ENCODE measurements at regions not wholly inside any gene's neighbourhood (a gene's known extent, or its start where the extent isn't known, plus 50 kb on each side); places are given as distances from the start of the nearest gene placed in this dataset.
"Not testable (repeated sequence)": the region's sequence is repeated elsewhere in the genome, so short reads cannot be mapped to it uniquely, and the experiment has no call there.

DNA sequence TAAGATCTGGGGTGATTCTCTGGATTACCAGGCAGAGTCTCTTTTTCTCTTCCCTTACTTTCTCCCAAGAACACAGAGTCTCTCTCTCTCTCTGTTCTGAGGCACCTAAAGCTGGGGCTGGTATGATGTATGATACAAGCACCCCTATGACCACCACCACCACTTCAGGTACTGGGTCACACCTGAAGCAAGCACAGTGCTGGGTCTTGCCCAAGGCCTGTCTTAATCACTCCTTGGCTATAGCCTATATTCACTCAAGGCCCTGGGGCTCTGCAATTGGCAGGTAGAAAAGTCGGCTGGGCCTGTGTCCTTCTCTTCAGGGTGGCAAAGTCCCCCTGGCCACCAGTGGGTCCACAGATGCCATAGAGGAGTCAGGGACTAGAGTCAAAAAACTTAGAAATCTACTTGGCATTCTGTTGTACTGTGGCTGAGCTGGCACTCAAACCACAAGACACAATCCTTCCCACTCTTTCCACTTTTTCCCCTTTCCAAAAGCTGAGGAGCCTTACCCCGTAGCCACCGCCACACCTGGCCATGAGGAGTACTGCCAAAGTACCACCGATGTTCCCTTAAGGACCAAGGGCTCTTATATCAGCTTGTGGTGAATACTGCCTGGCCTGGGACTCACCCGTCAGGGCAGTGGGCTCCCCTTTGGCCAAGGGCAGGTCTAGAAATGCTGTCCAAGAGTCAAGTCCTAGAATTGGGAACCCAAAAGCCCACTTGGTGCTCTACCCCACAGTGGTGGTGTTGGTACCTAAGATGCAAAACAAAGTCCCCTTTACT lies 159.2 kb downstream of the POTEM start:
- ATAC-seq = not testable (repeated sequence)

DNA sequence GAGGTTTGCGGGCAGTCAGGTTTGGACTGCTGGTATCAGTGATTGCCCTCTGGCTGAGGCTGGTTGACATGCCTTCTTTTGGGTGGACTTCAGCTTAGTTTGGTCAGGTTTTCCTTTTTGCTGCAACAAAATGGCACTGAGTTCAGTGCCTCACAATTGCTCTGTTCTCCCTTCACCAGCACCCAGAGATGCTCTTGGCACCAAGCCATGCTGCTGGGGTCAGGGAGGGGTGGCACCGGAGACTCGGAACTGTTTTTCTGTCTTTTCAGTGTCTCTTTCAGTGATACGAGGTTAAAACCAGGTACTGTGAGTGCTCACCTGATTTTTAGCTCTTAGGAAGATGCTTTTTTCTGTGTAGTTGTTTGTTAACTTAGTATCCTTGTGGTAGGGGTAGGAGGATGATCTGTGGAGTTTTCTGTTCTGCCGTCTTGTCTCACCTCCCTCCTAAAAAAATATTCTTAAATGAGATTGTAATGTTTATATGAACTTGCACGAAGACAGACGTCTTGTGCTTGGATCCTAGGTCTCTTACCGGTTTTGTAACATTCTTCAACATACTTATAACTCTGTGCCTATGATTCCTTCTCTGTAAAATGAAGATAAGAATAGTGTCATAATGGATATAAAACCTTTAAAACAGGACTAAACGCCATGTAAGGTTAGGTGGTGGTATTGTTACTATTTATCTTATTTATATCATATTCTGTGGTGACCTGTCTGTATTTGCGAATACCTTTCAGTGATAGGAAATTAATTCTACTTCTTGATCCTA lies 160.6 kb downstream of the POTEM start:
- not testable (repeated sequence) for ATAC-seq

DNA sequence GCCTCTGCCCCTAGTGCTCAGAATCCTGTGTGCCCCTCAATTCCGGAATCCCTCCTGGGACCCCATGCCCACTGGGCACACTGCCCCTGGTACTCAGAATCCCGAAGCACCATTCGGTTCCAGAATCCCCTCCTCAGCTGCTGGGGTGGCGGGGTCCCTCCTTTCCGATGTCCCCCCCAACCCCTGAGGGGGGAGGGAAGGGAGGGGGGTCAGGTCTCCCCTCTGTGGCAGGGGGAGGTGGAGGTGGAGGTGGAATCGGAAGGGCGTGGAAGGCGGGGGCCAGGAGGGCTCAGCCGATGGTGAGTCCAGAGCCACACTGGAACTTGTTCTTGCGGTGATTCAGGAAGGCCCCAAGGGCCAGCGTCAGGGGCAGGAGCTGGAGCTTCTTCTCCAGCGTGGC lies 164.3 kb downstream of the POTEM start:
- ATAC-seq = not testable (repeated sequence)

DNA sequence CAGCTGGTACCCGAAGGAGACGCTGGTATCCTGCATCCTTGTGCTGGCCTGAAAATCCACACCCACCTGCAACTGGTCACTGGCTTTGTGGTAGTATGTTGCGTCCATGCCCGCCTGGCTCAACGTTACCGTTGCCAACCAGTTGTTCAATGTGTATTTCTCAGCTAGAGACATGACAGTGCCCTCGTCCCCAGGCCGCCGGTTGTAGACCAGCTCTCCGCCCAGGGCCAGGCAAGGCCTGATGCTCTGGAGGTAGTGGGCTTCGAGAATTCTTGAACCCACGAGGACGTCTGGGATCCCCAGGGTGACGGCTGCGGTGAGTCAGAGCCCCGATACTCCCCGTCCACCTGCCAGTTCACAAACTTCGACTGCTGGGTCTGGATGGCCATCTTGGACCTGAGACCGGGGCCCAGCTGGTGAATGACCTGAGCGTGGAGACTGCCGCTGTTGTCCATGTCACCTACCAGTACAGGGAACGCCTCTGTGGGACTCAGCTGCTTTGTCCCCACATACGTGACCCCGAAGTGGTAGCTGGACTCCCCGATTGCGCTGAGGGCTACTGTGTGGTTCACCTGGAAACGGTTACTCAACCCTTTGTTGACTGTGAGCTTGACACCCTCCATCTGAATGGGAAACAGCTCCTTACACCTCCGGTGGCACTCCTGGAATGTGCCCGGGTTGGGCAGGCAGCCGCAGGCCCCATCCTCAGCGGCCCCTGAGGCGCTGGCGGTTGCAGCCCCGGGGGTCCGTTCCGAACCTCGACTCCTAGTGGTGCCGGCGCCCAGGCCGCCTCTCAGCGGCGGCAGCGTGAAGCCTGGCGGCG lies 165.0 kb downstream of the POTEM start:
- not testable (repeated sequence) for ATAC-seq

DNA sequence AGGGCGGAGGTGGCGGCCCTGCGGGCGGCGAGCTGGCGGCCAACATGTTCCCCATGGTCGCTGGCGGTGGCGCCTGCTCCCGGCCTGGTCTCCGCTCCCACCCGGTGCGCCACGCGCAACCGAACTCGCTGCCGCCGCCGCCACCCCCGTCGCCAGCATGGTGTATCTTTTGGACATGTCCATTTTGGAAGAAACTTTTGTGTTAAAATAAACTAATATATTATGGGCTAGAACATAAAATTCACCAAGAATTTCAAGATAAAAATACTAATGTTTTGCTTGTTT lies 165.5 kb downstream of the POTEM start:
- not testable (repeated sequence) for ATAC-seq

DNA sequence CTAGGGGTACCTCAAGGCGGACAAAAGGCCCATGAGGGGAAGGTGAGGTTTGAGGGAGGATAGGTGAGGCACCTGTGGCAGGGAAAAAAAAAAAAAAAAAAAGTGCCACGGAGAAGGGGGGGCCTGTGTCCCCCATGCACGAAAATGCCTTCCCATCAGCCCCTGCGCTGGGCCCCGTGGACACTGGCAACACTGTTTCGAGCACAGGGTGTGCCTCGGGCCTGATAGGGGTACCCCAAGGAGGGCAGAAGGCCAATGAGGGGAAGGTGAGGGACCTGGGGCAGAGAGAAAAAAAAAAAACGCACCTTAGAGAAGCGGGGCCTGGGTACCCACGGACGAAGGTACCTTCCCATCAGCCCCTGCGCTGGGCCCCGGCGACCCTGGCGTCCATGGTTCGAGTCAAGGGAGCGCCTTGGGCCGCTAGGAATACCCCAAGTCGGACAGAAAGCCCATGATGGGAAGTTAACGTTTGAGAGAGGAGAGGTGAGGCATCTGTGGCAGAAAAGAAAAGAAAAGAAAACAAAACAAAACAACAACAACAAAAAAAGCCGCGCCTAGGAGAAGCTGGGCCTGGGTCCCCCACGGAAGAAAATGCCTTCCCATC lies 190.0 kb downstream of the POTEM start:
- ATAC-seq = not testable (repeated sequence)

DNA sequence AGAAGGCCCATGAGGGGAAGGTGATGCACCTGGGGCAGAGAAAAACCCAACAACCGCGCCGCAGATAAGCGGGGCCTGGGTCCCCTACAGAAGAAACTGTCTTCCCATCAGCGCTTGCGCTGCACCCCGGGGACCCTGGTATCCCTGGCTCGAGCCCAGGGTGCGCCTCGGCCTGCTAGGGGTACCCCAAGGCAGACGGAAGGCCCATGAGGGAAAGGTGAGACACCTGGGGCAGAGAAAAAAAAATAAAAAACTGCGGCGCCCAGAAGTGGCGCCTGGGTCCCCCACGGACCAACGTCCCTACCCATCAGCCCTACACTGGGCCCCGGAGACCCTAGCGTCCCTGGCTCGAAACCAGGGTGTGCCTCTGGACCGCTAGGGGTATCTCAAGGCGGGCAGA lies 190.8 kb downstream of the POTEM start:
- ATAC-seq = not testable (repeated sequence)

DNA sequence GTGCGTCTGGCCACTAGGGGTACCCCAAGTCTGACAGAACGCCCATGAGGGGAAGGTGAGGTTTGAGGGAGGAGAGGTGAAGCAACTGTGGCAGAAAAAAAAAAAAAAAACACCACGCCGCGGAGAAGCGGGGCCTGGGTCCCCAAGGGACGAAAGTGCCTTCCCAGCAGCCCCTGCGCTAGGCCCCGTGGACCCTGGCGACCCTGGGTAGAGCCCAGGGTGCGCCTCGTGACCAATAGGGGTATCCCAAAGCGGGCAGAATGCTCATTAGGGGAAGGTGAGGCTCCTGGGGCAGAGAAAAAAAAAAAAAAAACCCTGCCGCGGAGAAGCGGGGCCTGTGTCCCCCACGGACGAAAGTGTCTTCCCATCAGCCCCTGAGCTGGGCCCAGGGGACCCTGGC lies 191.4 kb downstream of the POTEM start:
- not testable (repeated sequence) for ATAC-seq

DNA sequence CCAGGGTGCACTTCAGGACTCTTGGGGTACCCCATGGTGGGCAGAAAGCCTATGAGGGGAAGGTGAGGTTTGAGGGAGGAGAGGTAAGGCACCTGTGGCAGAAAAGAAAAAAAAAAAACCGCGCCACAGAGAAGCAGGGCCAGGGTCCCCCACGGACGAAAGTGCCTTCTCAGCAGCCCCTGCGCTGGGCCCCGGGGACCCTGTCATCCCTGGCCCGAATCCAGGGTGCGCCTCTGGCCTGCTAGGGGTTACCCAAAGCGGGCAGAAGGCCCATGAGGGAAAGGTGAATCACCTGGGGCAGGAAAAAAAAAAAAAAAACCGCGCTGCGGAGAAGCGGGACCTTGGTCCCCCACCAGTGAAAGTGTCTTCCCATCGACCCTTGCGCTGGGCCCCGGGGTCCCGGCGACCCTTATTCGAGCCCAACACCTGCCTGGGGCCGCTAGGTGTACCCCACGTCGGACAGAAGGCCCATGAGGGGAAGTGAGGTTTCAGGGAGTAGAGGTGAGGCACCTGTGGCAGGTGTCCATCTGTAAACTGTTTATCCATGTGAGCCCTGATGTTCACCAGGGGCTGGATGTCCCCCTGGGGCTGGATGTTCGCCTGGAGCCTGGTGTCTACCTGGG lies 191.9 kb downstream of the POTEM start:
- not testable (repeated sequence) for ATAC-seq

DNA sequence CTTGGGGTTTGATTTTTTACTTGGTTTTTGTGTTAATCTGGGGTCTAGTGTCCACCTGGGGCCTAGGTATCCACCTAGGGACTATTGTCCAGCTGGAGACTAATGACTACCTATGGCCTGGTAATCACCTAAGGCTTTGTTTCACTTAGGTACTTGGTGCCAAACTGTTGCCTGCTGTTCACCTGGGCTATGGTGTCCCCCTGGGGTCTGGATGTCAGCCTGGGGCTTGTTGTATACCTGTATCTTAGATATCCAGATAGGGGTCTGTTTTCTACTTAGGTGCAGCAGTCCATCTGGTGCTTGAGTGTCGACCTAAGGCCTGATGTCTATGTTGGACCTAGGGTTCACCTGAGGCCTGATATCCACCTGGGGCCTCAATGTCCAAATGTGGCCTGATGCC lies 193.1 kb downstream of the POTEM start:
- ATAC-seq = not testable (repeated sequence)

DNA sequence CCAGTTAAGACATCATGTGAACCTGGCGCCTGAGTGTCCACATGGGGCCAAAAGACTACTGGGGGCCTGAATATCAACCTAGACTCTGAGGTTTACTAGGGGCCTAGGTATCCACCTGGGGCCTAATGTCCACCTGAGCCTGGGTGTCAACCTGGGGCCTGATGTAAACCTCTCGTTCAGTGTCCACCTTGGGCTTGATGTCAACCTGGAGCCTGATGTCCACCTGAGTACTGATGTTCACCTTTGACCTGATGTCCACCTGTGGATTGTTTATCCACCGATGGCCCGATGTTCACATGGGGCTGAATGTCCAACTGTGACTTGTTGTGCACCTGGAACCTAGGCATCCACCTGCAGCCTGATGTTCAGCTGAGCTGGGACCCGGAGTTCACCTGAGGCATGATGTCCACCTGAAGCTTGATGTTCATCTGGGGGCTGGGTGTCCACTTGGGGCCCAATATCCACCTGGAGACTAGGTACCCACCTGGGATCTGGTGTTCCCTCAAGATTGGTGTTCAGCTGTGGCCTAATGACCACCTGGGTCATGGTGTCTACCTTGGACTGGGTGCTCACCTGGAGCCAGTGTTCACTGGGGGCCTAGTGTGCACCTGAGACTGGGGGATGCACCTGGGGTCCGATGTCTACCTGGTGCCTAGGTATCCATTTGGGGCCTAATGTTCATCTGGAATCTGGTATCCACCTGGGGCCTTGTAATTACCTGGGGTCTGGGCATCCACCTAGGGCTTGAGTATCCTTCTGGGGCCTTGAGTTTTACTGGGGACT lies 194.2 kb downstream of the POTEM start:
- ATAC-seq = not testable (repeated sequence)

DNA sequence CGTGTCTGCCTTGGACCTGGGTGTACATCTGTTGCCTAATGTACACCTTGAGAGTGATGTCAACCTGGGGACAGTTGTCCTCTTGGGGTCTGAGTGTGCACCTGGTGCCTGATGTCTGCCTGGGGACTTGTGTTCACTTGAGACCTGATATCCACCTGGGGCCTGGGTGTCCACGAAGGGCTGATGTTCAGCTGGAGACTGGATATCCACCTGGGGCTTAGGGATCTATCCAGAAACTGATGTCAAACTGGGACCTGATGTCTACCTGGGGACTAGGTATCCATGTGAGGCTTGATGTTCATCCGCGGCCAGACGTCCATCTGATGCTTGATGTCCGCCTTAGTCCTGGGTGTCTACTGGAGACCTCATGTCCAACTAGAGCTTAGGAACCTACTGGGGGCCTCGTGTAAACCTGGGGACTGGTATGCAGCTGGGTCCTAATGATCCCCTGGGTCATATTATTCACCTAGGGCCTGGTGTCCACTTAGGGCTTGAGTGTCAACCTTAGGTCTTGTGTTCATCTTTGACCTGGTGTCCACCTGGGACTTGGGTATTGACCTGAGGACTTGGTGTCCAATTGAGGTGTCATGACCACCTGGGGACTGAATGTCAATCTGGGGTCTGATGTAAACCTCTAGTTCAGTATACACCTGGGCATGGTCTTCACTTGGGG lies 194.9 kb downstream of the POTEM start:
- ATAC-seq = not testable (repeated sequence)

DNA sequence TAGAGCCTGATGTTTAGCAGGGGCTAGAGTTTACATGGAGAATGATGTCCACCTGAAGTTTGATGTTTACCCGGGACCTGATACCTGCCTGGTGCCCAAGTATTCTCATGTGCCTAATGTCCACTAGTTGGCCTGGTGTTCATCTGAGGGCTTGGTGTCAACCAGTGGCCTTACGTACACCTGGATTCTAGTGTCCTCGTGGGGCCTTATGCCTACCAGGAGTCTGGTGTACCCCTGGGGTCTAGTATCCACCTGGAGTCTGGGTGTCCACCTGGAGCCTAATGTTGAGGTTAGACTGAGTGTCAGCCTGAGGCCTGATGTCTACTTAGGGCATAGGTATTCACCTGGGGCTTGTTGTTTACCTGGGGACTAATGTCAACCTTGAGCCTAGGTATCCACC lies 195.7 kb downstream of the POTEM start:
- not testable (repeated sequence) for ATAC-seq

DNA sequence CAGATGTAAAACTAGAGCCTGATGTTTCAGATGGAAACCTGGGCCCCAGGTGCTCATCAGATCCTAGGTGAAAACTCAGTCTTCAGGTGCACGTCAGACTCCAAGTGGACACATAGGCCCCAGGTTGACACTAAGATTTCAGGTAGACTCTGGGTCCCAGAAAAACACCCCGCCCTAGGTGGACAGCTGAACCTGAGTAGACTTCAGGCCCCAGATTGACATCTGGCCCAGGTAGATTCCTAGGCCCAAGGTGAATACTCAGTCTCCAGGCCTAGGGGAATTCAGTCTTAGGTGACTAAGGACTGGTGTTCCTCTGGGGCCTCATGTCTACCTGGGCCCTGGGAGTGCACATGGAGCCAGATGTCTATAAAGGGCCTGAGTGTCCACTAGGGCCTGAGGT lies 196.7 kb downstream of the POTEM start:
- not testable (repeated sequence) for ATAC-seq

DNA sequence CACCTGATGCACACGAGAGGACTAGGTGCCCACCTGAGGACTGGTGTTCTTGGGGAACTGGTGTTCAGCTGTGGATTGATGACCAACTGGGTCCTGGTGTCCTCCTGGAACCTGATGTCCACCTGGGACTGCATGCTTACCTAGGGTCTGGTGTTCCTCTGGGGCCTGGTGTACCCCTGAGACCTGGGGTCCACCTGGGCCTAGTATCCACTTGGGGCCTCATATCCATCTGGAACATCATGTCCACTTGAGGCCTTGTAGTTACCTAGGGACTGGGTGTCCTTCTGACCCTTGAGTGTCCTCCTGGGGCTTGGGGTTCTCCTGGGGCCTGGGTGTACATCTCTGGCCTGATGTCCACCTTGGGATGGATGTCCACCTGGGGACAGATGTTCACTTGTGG lies 197.2 kb downstream of the POTEM start:
- not testable (repeated sequence) for ATAC-seq

DNA sequence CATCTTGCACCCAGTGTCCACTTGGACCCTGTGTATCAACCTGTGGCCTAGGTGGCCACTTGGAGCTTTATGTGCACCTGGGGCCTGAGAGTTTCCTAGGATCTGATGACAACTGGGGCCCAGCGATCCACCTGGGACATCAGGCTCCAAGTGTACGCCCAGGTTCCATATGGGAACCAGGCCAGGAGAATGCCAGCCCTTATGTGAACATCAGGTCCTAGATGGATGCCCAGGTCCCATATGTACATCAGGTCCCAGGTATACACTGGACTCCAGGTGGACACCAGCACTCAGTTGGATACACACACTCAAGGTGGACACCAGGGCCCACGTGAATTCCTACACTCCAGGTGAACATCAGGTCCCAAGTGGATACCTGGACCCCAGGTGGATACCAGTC lies 198.8 kb downstream of the POTEM start:
- ATAC-seq = not testable (repeated sequence)

DNA sequence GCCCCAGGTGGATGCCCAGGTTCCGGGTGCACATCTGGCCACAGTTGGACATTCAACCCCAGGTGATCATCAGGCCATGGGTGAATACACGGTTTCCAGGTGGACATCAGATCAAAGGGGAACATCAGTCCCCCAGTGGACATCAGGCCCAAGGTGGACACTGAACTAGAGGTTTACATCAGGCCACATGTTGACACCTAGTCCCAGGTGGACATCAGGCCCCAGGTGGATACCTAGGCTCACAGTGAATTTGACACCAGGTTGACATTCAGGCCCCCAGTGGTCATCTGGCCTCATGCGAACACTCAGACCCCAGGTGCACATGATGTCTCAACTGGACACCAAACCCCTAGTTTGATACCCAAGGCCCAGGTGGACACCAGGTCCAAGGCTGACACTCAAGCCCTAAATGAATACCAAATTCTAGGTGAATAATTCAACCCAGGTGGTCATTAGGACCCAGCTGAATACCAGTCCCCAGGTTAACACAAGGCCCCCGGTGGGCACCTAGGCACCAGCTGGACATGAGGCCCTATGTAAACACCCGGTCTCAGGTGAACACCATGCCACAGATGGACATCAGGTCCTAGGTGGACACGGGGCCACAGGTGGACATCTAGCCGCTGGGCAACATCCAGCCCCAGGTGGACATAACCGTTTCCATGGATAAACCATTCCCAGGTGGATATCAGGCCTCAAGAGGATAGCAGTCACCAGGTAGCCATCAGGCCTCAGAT lies 200.4 kb downstream of the POTEM start:
- not testable (repeated sequence) for ATAC-seq

DNA sequence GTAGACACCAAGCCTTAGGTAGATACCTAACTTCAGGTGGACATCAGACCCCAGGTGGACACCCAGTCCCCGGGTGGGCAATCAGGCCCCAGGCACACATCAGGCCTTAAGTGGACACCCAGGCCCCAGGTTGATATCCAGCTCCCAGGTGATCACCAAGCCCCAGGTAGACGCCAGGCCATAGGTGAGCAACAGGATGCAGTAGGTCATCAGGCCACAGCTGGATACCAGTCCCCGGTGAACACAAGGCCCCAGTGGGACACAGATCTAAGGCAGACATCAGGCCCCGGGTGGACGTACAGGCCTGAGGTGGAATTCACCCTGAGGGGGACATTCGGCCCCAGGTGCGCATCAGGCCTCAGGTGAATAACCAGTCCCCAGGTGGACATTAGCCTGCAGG lies 201.0 kb downstream of the POTEM start:
- ATAC-seq = not testable (repeated sequence)

DNA sequence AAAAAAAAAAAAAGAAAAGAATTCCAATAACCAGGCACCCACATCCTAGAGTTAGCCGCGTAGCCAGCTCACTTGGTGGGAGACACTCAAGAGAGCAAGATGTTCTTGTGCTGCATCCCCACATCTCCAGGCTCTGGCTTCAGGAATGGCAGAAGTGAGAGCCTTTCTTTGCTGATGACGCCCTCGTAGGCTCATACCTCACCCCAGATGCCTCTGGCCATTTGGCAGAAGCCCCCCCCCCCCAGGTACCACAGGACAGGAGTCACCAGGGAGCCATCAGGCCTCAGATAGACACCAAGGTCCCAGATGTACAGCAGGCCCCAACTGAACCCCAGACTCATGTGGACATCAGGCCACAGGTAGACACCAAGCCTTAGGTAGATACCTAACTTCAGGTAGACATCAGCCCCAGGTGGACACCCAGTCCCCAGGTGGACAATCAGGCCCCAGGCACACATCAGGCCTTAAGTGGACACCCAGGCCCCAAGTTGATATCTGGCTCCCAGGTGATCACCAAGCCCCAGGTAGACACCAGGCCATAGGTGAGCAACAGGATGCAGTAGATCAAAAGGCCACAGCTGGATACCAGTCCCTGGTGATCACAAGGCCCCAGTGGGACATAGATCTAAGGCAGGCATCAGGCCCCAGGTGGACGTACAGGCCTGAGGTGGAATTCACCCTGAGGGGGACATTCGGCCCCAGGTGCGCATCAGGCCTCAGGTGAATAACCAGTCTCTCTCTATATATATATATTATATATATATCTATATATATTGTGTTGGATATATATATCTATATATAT lies 202.5 kb downstream of the POTEM start:
- ATAC-seq = not testable (repeated sequence)

All from esophagus mucosa (tissue), 1 donor.